HFFc6 (cell line): ENCODE measurements at regions not wholly inside any gene's neighbourhood (a gene's known extent, or its start where the extent isn't known, plus 50 kb on each side); places are given as distances from the start of the nearest gene placed in this dataset.
"Not testable (repeated sequence)": the region's sequence is repeated elsewhere in the genome, so short reads cannot be mapped to it uniquely, and the experiment has no call there.

Experiments
- DNase-seq: peaks from one replicate; pipeline ENCODE4 v3.0.0-alpha.2; 2018
- H3K27ac Mint-ChIP-seq: 2 replicates; pipeline ENCODE4 v1.8.0; 2020; ENCODE audit warnings: mild to moderate bottlenecking, mixed read lengths
- H3K27me3 Mint-ChIP-seq: 2 replicates; pipeline ENCODE4 v1.8.0; 2021; ENCODE audit warnings: mild to moderate bottlenecking, moderate library complexity, mixed read lengths; ENCODE audit not compliant: insufficient read depth
- H3K36me3 Mint-ChIP-seq: 2 replicates; pipeline ENCODE4 v1.8.0; 2021; ENCODE audit warnings: low read depth, mixed read lengths
- H3K4me1 Mint-ChIP-seq: 2 replicates; pipeline ENCODE4 v1.8.0; 2020; ENCODE audit warnings: low read depth, mixed read lengths
- H3K4me3 Mint-ChIP-seq: 2 replicates; pipeline ENCODE4 v1.8.0; 2020; ENCODE audit warnings: mild to moderate bottlenecking, moderate library complexity, mixed read lengths
- H3K9me3 Mint-ChIP-seq: 2 replicates; pipeline ENCODE4 v1.8.0; 2020; ENCODE audit warnings: mild to moderate bottlenecking, mixed read lengths
- CTCF ChIP-seq: fragments of 200-600 bp; sonication (generic); IDR thresholded peaks from 2 replicates; pipeline ENCODE4 v1.5.0; 2021; ENCODE audit warnings: antibody characterized with exemption, mild to moderate bottlenecking

GRCh38 chr15:63447017-63447676 is 57.2 kb upstream of the USP3 start:
- no peak for TF ChIP-seq CTCF
- no peak overlapping the region for H3K4me3 Mint-ChIP-seq
- H3K4me1 Mint-ChIP-seq = peaks cover 12% of the 10 kb centered on the region
- peaks cover 8% of the 10 kb centered on the region for H3K27me3 Mint-ChIP-seq
- no peaks in the 10 kb centered on the region for H3K36me3 Mint-ChIP-seq
- no peak overlapping the region for H3K27ac Mint-ChIP-seq
- H3K9me3 Mint-ChIP-seq = no peaks in the 10 kb centered on the region
- DNase-seq = no peak

GRCh38 chr15:63448266-63448665 is 56.1 kb upstream of the USP3 start:
- H3K9me3 Mint-ChIP-seq = no peaks in the 10 kb centered on the region
- H3K4me1 Mint-ChIP-seq = peaks cover 12% of the 10 kb centered on the region
- H3K27me3 Mint-ChIP-seq = peaks cover 8% of the 10 kb centered on the region
- no peak for DNase-seq
- no peak overlapping the region for H3K4me3 Mint-ChIP-seq
- no peak for TF ChIP-seq CTCF
- H3K27ac Mint-ChIP-seq = no peak overlapping the region
- no peaks in the 10 kb centered on the region for H3K36me3 Mint-ChIP-seq

- H3K4me3 Mint-ChIP-seq, H3K27me3 Mint-ChIP-seq, DNase-seq, H3K36me3 Mint-ChIP-seq, H3K27ac Mint-ChIP-seq, H3K9me3 Mint-ChIP-seq: not testable (repeated sequence)
- H3K4me1 Mint-ChIP-seq = peaks cover 12% of the 10 kb centered on the region
Measured at GRCh38 chr15:63448872-63449555, 55.4 kb upstream of the USP3 start.

GRCh38 chr15:63449731-63450130 is 54.7 kb upstream of the USP3 start:
- Mint-ChIP-seq H3K4me1 (peaks cover 12% of the 10 kb centered on the region), H3K9me3 (no peaks in the 10 kb centered on the region), H3K27me3 (peaks cover 3% of the 10 kb centered on the region), H3K4me3 (no peak overlapping the region), H3K36me3 (no peaks in the 10 kb centered on the region), H3K27ac (no peak overlapping the region)
- no peak for TF ChIP-seq CTCF
- no peak for DNase-seq

GRCh38 chr15:63450884-63451225 is 53.5 kb upstream of the USP3 start:
- DNase-seq = no peak
- Mint-ChIP-seq H3K9me3 (no peaks in the 10 kb centered on the region), H3K4me1 (peaks cover 12% of the 10 kb centered on the region), H3K4me3 (no peak overlapping the region), H3K27me3 (peaks cover 3% of the 10 kb centered on the region), H3K27ac (no peak overlapping the region), H3K36me3 (no peaks in the 10 kb centered on the region)
- no peak for TF ChIP-seq CTCF

GRCh38 chr15:63451671-63452315 is 52.6 kb upstream of the USP3 start:
- no peak for TF ChIP-seq CTCF
- H3K9me3 Mint-ChIP-seq = no peaks in the 10 kb centered on the region
- H3K4me1 Mint-ChIP-seq = peaks cover 12% of the 10 kb centered on the region
- no peak for DNase-seq
- peaks cover 6% of the 10 kb centered on the region for H3K27me3 Mint-ChIP-seq
- no peaks in the 10 kb centered on the region for H3K36me3 Mint-ChIP-seq
- no peak overlapping the region for H3K27ac Mint-ChIP-seq
- H3K4me3 Mint-ChIP-seq = no peak overlapping the region
